T-helper 2 cell treated with Interferon-gamma antibody and Interleukin-4, amounts not matched to agents 5 μg/mL and 100 μg/mL, for 36 hours (primary cell): ENCODE measurements at regions not wholly inside any gene's neighbourhood (a gene's known extent, or its start where the extent isn't known, plus 50 kb on each side); places are given as distances from the start of the nearest gene placed in this dataset.
"Not testable (repeated sequence)": the region's sequence is repeated elsewhere in the genome, so short reads cannot be mapped to it uniquely, and the experiment has no call there.

Source experiments
- DNase-seq: peaks from one replicate; pipeline ENCODE4 v3.0.0; 2021; ENCODE audit warnings: low spot score
- H3K27ac Mint-ChIP-seq: one replicate; pipeline ENCODE4 v1.8.0; 2021; ENCODE audit warnings: mild to moderate bottlenecking, mixed read lengths
- H3K27me3 Mint-ChIP-seq: one replicate; pipeline ENCODE4 v1.8.0; 2021; ENCODE audit warnings: low read depth, mixed read lengths
- H3K36me3 Mint-ChIP-seq: one replicate; pipeline ENCODE4 v1.8.0; 2021; ENCODE audit warnings: low read depth, mixed read lengths
- H3K4me1 Mint-ChIP-seq: one replicate; pipeline ENCODE4 v1.8.0; 2021; ENCODE audit warnings: low read depth, mixed read lengths
- H3K4me3 Mint-ChIP-seq: one replicate; pipeline ENCODE4 v1.8.0; 2022; ENCODE audit warnings: mild to moderate bottlenecking, moderate library complexity, mixed read lengths
- H3K9me3 Mint-ChIP-seq: one replicate; pipeline ENCODE4 v1.8.0; 2021; ENCODE audit warnings: mixed read lengths

DNA sequence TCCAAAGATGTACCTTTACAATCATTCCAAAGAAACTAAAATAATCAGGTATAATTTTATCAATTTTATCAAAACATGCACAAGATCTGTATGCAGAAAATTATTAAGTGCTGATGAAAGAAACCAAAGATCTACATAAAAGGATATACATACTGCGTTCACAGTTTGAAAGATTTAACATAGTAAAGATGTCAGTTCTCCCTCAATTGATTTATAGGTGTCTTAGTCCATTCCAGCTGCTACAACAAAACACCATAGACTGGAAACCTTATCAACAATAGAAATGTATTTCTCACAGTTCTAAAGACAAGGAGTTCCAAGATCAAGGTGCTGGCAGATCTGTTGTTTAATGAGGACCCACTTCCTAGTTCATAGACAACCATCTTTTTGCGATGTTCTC, 189.0 kb upstream of the CCDC54 start:
- Mint-ChIP-seq H3K27ac (no peak overlapping the region), H3K4me3 (no peak overlapping the region), H3K27me3 (no peaks in the 10 kb centered on the region), H3K4me1 (no peaks in the 10 kb centered on the region), H3K36me3 (no peaks in the 10 kb centered on the region), H3K9me3 (no peaks in the 10 kb centered on the region)
- DNase-seq = no peak

DNA sequence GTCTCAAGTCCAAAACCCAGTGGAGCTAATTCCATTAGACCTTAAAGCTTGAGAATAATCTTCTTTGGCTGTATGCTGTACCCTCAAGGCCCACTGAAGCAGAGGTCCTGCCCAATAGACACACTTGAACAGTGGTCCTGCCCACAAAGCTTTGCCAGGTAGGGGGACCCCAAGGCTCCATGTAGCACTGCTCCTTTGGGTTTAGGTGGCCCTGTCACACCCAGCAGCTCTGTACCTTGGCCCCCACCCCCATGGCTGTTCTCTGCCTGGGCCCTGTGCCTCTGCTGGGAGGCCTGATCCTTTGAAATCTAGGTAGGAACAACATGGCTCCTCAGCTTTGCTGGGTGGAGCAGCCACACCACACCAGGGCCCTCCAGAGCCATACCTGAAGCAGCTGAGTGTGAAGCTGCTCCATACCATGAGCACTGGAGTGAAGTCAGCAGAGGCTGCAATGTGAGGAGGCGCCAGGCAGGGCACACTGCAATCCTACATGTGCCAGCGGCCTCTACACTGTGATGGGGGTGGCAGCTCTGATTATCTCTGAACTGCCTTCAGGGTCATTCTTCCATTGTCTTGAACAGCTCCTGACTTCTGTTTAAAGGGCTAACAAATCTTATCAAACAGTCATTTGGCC, 188.0 kb upstream of the CCDC54 start:
- DNase-seq = no peak
- H3K36me3 Mint-ChIP-seq = no peaks in the 10 kb centered on the region
- no peak overlapping the region for H3K4me3 Mint-ChIP-seq
- H3K4me1 Mint-ChIP-seq = no peaks in the 10 kb centered on the region
- no peak overlapping the region for H3K27ac Mint-ChIP-seq
- H3K9me3 Mint-ChIP-seq = no peaks in the 10 kb centered on the region
- H3K27me3 Mint-ChIP-seq = no peaks in the 10 kb centered on the region

GRCh38 chr3:107193116-107193515, 184.1 kb upstream of the CCDC54 start:
- no peak overlapping the region for H3K4me3 Mint-ChIP-seq
- H3K36me3 Mint-ChIP-seq = no peaks in the 10 kb centered on the region
- no peak for DNase-seq
- no peaks in the 10 kb centered on the region for H3K9me3 Mint-ChIP-seq
- no peak overlapping the region for H3K27ac Mint-ChIP-seq
- H3K27me3 Mint-ChIP-seq = peaks cover 5% of the 10 kb centered on the region
- no peaks in the 10 kb centered on the region for H3K4me1 Mint-ChIP-seq

GRCh38 chr3:107198581-107199181, 178.6 kb upstream of the CCDC54 start:
- Mint-ChIP-seq H3K36me3 (no peaks in the 10 kb centered on the region), H3K4me3 (no peak overlapping the region), H3K27me3 (peaks cover 6% of the 10 kb centered on the region), H3K4me1 (no peaks in the 10 kb centered on the region), H3K9me3 (no peaks in the 10 kb centered on the region), H3K27ac (no peak overlapping the region)
- no peak for DNase-seq

DNA sequence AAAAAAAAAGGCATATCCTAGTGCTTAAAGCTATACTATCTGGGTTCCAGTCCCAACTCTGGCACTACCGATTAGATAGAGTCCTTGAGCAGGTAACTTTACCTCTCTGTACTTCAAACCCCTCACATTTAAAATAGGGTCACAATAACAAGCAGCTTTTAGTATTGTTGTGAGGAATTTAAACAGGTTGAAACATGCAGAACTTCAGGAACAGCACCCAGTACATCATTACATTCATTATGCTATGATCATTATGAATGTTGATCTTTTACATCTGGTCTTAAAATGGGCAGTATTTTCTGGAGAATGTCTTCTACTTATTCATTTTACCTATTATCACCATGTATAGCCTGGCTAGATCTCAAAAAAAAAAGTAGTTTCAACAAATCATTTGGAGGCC, 176.1 kb upstream of the CCDC54 start:
- H3K36me3 Mint-ChIP-seq = no peaks in the 10 kb centered on the region
- H3K27me3 Mint-ChIP-seq = peaks cover 2% of the 10 kb centered on the region
- no peaks in the 10 kb centered on the region for H3K4me1 Mint-ChIP-seq
- H3K4me3 Mint-ChIP-seq = no peak overlapping the region
- no peaks in the 10 kb centered on the region for H3K9me3 Mint-ChIP-seq
- no peak for DNase-seq
- H3K27ac Mint-ChIP-seq = no peak overlapping the region

- DNase-seq, H3K4me3 Mint-ChIP-seq, H3K27ac Mint-ChIP-seq, H3K36me3 Mint-ChIP-seq, H3K9me3 Mint-ChIP-seq, H3K27me3 Mint-ChIP-seq, H3K4me1 Mint-ChIP-seq: not testable (repeated sequence)
These were observed 174.4 kb upstream of the CCDC54 start for GRCh38 chr3:107202885-107203284.

DNA sequence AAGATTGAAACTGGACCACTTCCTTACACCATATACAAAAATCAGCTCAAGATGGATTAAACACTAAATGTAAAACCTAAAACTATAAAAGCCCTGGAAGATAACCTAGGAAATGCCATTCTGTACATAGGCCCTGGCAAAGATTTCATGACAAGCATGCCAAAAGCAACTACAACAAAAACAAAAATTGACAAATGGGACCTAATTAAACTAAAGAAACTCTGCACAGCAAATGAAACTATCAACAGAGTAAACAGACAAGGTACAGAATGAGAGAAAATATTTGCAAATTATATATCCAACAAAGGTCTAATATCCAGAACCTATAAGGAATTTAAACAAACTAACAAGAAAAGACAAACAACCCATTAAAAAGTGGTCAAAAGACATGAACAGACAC, 173.1 kb upstream of the CCDC54 start:
- Mint-ChIP-seq H3K27ac (no peak overlapping the region), H3K4me1 (no peaks in the 10 kb centered on the region), H3K4me3 (no peak overlapping the region), H3K27me3 (peaks cover 11% of the 10 kb centered on the region), H3K36me3 (no peaks in the 10 kb centered on the region), H3K9me3 (no peaks in the 10 kb centered on the region)
- DNase-seq = no peak

- no peak overlapping the region for H3K4me3 Mint-ChIP-seq
- no peak for DNase-seq
- H3K4me1 Mint-ChIP-seq = no peaks in the 10 kb centered on the region
- H3K9me3 Mint-ChIP-seq = no peaks in the 10 kb centered on the region
- H3K36me3 Mint-ChIP-seq = no peaks in the 10 kb centered on the region
- H3K27ac Mint-ChIP-seq = no peak overlapping the region
- H3K27me3 Mint-ChIP-seq = peaks cover 13% of the 10 kb centered on the region
These were observed 171.9 kb upstream of the CCDC54 start for GRCh38 chr3:107205358-107205757.

DNA sequence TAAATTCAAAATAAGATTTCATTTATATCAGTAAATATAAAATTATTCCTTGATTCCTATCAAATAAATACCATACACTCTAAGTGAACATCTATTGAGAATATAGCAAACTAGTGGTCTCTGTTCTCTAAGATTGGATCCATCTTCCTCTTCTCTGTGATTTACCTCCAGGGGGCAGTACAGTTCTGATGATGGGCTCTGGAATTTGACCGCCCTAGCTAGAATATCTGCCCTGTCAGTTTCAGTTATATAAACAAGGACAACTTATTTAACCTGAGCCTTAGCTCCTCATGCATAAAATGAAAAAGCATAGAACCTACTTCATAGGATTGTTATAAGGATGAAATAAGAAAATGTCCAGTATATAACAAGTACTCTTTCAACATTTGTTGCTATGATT, 171.1 kb upstream of the CCDC54 start:
- DNase-seq = no peak

GRCh38 chr3:107206945-107207344, 170.3 kb upstream of the CCDC54 start:
- H3K36me3 Mint-ChIP-seq = no peaks in the 10 kb centered on the region
- no peaks in the 10 kb centered on the region for H3K4me1 Mint-ChIP-seq
- peaks cover 15% of the 10 kb centered on the region for H3K27me3 Mint-ChIP-seq
- no peak overlapping the region for H3K27ac Mint-ChIP-seq
- no peak for DNase-seq
- no peak overlapping the region for H3K4me3 Mint-ChIP-seq
- H3K9me3 Mint-ChIP-seq = no peaks in the 10 kb centered on the region

More for the DNA sequence above, 171.1 kb upstream of the CCDC54 start:
- Mint-ChIP-seq H3K4me1 (no peaks in the 10 kb centered on the region), H3K9me3 (no peaks in the 10 kb centered on the region), H3K36me3 (no peaks in the 10 kb centered on the region), H3K27ac (no peak overlapping the region), H3K27me3 (peaks cover 13% of the 10 kb centered on the region), H3K4me3 (no peak overlapping the region)

DNA sequence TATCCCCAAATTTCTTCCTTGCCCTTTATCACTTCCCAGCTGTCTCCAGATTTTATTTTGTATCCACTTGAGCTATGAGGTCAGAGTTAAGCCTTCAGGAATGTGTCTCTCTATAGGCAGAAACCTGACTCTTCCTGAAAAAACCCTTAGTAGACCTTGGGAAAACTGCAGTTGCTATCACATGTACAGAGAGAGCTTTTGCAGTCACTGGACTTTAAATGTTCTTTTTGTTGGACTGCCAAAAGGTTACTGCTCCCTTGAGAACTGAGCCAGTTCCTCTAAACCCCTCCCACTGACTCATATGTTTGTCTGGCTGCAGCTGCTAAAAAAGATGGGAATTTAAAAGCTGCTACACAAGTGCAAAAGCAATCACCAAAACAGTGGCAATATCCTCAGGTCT, 169.1 kb upstream of the CCDC54 start:
- DNase-seq = no peak
- H3K36me3 Mint-ChIP-seq = no peaks in the 10 kb centered on the region
- H3K4me3 Mint-ChIP-seq = no peak overlapping the region

DNA sequence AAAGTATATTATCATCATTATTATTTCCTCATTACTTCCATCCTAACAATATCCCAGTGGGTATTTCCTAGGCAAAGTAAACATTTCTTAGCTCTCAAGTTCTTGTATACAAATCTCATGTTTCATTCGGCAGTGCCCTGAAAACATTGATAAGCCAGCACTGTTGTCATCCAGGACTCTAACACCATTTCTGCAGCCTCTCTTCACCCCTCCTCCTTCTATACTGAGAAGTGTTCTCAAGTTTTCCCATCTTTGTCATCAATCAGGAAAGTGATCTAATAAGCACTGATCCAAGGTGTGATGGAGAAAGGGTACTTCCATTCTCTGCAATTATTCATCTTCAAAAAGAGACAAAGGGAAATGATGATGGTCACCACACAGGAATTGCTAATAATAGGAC, 168.4 kb upstream of the CCDC54 start:
- Mint-ChIP-seq H3K4me3 (no peak overlapping the region), H3K36me3 (no peaks in the 10 kb centered on the region), H3K27me3 (peaks cover 17% of the 10 kb centered on the region), H3K4me1 (peaks cover 5% of the 10 kb centered on the region), H3K9me3 (no peaks in the 10 kb centered on the region), H3K27ac (no peak overlapping the region)
- DNase-seq = no peak

More for the DNA sequence above, 169.1 kb upstream of the CCDC54 start:
- Mint-ChIP-seq H3K4me1 (peaks cover 3% of the 10 kb centered on the region), H3K27ac (no peak overlapping the region), H3K27me3 (peaks cover 15% of the 10 kb centered on the region), H3K9me3 (no peaks in the 10 kb centered on the region)

DNA sequence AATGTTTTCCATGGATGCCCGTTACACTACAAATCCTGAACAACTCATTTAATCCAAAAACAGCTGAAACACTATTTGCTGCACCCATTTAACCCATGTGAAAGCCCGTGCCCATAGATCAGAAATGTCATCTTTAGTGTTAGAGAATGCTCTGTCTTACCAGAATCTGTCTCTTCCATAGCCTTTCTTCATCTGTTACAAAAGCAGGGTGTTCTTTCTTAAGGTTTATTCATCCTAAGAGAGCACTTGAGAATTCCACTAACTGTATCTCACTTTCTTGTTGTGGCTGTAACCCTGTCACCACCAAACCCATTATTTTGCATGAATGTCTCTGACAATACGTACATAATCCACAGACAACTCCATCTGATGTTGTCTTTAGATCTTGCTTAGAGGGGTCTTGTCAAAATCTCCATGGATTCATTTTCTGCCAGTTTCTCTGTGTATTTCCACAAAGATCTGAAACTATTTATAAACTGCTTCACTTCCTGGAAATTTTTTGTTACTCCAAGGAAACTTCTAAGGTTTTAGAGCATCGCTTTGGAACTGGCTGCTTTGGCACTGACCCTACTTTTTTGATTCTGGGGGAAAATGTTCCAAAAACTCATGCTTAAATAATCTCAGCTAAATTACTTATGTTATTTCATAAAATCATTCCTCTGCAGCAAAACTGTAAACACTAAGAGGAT, 167.8 kb upstream of the CCDC54 start:
- H3K27ac Mint-ChIP-seq = no peak overlapping the region
- H3K4me3 Mint-ChIP-seq = no peak overlapping the region
- no peak for DNase-seq
- peaks cover 5% of the 10 kb centered on the region for H3K4me1 Mint-ChIP-seq
- no peaks in the 10 kb centered on the region for H3K36me3 Mint-ChIP-seq
- peaks cover 17% of the 10 kb centered on the region for H3K27me3 Mint-ChIP-seq
- H3K9me3 Mint-ChIP-seq = no peaks in the 10 kb centered on the region

DNA sequence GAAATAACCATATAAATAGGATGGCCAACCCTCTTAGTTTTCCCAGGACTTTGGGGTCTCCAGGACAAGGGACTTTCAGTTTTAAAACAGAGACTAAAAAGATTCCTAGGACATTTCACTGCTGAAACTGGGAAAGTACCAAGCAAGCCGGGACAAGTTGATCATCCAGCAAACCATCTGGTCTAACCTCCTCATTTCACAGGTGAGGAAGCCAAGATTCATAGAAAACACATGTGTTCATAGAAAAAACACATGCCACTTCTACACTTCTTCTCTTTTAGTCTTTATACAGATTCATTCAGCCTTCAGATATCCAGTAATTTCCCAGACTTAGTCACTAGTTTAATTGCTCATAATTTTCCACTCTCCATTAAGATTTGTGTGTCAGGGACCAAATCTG, 165.6 kb upstream of the CCDC54 start:
- Mint-ChIP-seq H3K27me3 (peaks cover 21% of the 10 kb centered on the region), H3K27ac (no peak overlapping the region), H3K36me3 (no peaks in the 10 kb centered on the region), H3K4me3 (no peak overlapping the region), H3K4me1 (peaks cover 5% of the 10 kb centered on the region), H3K9me3 (no peaks in the 10 kb centered on the region)
- no peak for DNase-seq
